ENCODE measurements at regions not wholly inside any gene's neighbourhood (a gene's known extent, or its start where the extent isn't known, plus 50 kb on each side); places are given as distances from the start of the nearest gene placed in this dataset.
"Not testable (repeated sequence)": the region's sequence is repeated elsewhere in the genome, so short reads cannot be mapped to it uniquely, and the experiment has no call there.

DNA sequence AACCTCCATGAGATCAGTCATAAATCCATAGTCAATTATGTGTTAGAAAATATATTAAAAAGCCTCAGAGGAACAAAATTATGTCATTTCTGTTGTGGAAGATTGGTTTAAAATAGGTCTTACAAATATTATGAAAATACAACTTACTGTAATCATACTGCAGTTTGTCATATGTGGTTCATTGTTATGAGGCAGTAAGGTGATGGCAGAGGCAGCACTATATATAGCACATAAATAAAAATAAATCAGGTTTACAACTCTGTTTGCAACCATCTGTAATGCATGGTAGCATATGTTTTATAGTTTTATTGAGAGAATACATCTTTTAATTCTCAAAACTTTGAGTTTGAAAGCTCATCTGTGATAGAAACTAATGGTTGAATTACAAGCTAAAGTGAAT is 651.4 kb downstream of the PCDH11X start:
- not testable (repeated sequence) for H3K36me3 ChIP-seq (ENCODE audit: insufficient read depth, low read length); H3K9ac ChIP-seq (ENCODE audit: low read depth, low read length); H3K9me3 ChIP-seq (ENCODE audit: control insufficient read depth, insufficient read depth, low read length); H3K4me1 ChIP-seq (ENCODE audit: insufficient read depth, low read length)

DNA sequence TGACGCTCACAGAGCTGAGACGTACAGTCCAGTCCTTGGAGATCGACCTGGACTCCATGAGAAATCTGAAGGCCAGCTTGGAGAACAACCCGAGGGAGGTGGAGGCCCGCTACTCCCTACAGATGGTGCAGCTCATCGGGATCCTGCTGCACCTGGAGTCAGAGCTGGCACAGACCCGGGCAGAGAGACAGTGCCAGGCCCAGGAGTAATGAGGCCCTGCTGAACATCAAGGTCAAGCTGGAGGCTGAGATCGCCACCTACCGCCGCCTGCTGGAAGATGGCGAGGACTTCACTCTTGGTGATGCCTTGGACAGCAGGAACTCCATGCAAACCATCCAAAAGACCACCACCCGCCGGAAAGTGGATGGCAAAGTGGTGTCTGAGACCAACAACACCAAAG is 681.4 kb downstream of the PCDH11X start:
- H3K4me1 ChIP-seq (ENCODE audit: insufficient read depth, low read length); H3K9me3 ChIP-seq (ENCODE audit: control insufficient read depth, insufficient read depth, low read length); H3K9ac ChIP-seq (ENCODE audit: low read depth, low read length); H3K36me3 ChIP-seq (ENCODE audit: insufficient read depth, low read length): not testable (repeated sequence)

DNA sequence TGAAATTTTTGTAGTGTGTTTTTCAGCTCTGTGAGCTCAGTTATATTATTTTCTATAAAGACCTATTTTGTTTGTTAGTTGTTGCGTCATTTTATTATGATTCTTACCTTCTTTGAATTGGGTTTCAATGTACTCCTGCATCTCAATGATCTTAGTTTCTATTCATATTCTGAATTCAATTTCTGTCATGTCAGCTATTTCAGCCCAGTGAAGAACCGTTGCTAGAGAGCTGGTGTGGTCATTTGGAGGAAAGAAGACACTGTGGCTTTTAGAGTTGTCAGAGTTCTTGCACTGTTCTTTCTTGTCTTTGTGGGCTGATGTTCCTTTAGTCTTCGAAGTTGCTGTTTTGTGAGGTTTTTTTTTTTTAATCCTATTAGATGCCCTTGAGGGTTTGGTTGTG is 701.0 kb downstream of the PCDH11X start:
- H3K4me1 ChIP-seq (ENCODE audit: insufficient read depth, low read length); H3K9ac ChIP-seq (ENCODE audit: low read depth, low read length); H3K36me3 ChIP-seq (ENCODE audit: insufficient read depth, low read length); H3K9me3 ChIP-seq (ENCODE audit: control insufficient read depth, insufficient read depth, low read length): not testable (repeated sequence)

DNA sequence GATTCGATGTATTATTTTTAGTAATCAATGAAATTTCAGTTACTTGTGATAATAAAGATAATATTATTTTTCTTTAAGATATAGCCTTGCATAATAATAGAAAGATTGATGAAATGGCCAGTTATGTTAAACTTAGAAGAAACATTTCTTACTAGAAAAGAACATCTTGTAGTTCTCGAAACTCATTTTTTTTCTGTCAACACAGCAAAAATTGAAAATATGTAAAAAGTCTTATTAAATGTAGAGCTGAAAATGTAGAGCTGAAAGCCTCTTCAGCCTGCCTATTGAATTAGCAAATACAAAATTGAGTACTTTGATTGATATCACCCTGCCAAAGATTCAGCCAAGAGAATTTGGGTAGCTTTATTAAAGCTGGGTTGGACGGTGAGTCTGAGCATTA is 706.3 kb downstream of the PCDH11X start:
- H3K4me1 ChIP-seq (ENCODE audit: insufficient read depth, low read length); H3K36me3 ChIP-seq (ENCODE audit: insufficient read depth, low read length); H3K9ac ChIP-seq (ENCODE audit: low read depth, low read length); H3K9me3 ChIP-seq (ENCODE audit: control insufficient read depth, insufficient read depth, low read length): not testable (repeated sequence)

DNA sequence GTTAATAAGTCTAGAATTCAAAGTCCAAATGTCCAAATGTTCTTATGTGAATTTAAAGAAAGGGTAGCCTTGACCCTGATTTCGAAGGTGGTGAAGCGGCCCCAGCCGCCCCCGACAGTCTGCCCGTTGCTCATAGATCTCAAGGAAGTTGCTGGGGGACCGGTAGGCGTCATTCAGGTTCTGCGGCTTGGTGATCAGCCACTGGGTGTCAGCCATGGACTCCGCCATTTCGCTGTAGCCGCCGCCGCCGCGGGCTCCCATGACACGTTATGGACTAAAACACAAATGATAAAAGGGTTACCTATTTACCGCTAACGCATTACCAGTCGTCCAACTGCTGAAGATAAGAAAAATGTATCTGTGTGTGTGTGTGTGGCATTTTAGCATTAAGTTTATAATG is 736.1 kb downstream of the PCDH11X start:
- H3K9me3 ChIP-seq (ENCODE audit: control insufficient read depth, insufficient read depth, low read length); H3K4me1 ChIP-seq (ENCODE audit: insufficient read depth, low read length); H3K9ac ChIP-seq (ENCODE audit: low read depth, low read length); H3K36me3 ChIP-seq (ENCODE audit: insufficient read depth, low read length): not testable (repeated sequence)

DNA sequence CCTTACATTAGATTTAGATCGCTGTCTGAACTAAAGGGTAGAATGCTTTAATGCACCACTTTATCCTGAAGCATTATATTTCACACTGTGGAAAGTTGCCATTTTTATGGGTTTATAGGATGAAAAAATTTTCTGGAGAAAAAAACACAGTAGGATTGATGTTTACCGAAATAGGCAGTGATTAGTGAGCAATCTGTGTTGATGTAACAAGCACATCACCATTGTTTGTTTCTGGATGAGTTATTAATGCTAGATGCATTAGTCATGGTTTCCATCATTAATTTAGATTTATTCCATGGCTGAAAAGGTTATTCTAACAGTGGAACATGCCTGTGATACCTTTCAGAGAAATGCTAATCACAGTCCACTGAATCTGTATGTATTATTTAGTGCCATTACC is 749.8 kb downstream of the PCDH11X start:
- H3K4me1 ChIP-seq (ENCODE audit: insufficient read depth, low read length); H3K9me3 ChIP-seq (ENCODE audit: control insufficient read depth, insufficient read depth, low read length); H3K36me3 ChIP-seq (ENCODE audit: insufficient read depth, low read length); H3K9ac ChIP-seq (ENCODE audit: low read depth, low read length): not testable (repeated sequence)

DNA sequence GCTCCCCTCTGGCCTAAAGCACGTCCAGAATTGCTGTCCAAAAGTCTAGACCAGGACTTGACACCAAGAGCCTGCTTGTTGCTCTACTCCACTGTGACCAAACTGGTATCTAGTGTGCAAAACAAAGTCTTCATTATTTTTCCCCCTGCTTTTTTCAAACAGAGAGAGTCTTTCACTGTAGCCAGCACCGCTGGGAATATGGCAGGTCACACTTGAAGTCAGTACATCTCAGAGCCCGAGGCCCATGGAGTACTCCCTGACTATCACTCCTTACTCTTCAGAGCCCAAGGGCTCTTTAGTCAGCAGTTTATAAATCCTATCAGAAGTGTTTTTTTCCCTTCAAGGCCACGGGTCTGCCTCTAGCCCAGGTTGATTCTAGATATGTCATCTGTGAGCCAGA is 761.3 kb downstream of the PCDH11X start:
- H3K36me3 ChIP-seq (ENCODE audit: insufficient read depth, low read length); H3K9me3 ChIP-seq (ENCODE audit: control insufficient read depth, insufficient read depth, low read length); H3K9ac ChIP-seq (ENCODE audit: low read depth, low read length); H3K4me1 ChIP-seq (ENCODE audit: insufficient read depth, low read length): not testable (repeated sequence)

DNA sequence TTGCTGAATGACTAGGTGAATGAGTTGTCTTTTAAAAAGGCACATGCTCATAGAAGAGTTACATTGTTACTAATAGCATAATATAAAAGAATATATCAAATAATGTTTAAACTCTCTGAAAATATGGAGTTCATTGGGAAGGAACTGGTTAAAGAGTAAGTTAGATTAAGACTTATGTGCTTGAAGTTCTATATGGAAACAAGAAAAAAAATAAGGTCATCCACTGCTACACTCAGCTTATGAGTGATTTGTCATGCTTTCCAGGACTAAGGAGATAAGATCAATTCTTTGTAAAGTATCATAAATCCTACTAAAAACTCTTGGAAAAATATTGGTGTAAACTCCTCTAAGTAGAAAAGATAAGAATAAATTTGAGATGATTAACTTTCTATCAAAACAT is 779.1 kb downstream of the PCDH11X start:
- H3K36me3 ChIP-seq (ENCODE audit: insufficient read depth, low read length); H3K9me3 ChIP-seq (ENCODE audit: control insufficient read depth, insufficient read depth, low read length); H3K4me1 ChIP-seq (ENCODE audit: insufficient read depth, low read length); H3K9ac ChIP-seq (ENCODE audit: low read depth, low read length): not testable (repeated sequence)

DNA sequence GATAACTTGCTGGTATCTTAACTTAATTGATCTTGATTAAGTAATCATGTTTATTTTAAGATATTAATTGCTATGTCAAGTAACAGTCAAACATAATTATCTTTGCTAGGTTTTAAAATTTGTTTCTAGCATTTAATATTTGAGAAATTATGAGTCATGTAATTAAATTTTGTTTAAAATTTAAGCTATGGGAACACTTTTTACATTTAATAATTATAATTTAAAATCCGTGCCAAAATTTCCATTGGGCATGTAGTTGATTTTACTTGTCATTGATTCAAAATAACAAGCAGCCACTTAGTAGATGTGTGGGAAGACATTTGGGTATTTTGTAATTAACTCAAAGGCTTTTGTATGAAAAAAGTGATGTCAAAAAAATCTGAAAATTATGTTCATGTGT is 779.6 kb downstream of the PCDH11X start:
- not testable (repeated sequence) for H3K36me3 ChIP-seq (ENCODE audit: insufficient read depth, low read length); H3K9me3 ChIP-seq (ENCODE audit: control insufficient read depth, insufficient read depth, low read length); H3K4me1 ChIP-seq (ENCODE audit: insufficient read depth, low read length); H3K9ac ChIP-seq (ENCODE audit: low read depth, low read length)

DNA sequence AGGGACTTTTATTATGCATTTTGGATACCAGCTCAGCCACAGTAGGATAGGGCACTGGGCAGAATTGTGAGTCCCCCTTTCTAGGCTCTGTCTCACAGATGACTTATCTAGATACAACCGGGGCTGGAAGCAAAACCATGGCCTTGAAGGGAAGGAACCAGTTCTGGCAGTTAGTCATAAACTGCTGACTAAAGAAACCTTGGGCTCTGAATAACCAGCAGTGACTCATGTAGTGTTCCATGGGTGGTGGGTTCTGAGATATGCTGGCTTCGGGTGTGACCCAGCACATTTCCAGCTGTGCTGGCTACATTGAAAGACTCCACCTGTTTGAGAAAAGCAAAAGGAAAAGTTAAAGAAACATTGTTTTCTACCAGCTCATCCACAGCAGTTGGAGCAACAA is 780.9 kb downstream of the PCDH11X start:
- H3K9ac ChIP-seq (ENCODE audit: low read depth, low read length); H3K9me3 ChIP-seq (ENCODE audit: control insufficient read depth, insufficient read depth, low read length); H3K4me1 ChIP-seq (ENCODE audit: insufficient read depth, low read length); H3K36me3 ChIP-seq (ENCODE audit: insufficient read depth, low read length): not testable (repeated sequence)

DNA sequence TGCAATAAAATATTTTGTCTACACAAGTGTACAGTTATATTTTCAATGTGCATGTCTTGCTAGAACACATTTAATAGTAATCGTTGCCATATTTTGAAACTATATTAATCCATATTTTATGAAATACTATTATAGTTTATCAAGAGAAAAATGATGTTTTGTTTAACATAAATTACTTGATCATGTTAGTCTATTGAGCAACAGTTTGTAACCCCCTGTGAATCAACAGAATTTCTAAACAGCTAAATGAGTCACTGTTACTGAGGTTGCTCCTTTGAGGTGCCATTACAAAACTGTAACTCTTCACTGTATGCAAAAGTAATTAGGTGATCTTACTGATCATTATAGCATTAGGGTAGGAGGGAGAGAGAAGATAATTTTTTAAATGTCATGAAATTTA is 791.0 kb downstream of the PCDH11X start:
- H3K9ac ChIP-seq (ENCODE audit: low read depth, low read length); H3K36me3 ChIP-seq (ENCODE audit: insufficient read depth, low read length): not testable (repeated sequence)

DNA sequence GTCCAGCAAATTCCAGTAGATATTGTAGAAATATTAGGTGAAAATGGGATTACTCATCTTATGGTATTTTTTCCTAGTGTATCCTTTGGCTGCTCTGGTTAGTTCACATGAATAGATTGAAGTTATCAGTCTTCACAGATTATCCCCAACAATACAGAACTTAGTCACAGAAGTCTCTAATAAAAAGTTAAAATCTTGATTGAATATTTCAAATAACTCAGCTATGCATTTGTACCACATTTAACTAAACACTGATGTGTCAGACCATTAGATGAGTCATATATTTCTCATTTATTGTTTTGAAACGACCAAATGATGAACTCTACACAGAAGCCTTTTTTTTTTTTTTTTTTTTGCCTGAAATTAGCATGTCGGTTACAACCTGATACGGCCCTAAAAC is 807.5 kb downstream of the PCDH11X start:
- H3K4me1 ChIP-seq (ENCODE audit: insufficient read depth, low read length); H3K9ac ChIP-seq (ENCODE audit: low read depth, low read length); H3K9me3 ChIP-seq (ENCODE audit: control insufficient read depth, insufficient read depth, low read length); H3K36me3 ChIP-seq (ENCODE audit: insufficient read depth, low read length): not testable (repeated sequence)

More for the DNA sequence above, 791.0 kb downstream of the PCDH11X start:
- not testable (repeated sequence) for H3K9me3 ChIP-seq (ENCODE audit: control insufficient read depth, insufficient read depth, low read length); H3K4me1 ChIP-seq (ENCODE audit: insufficient read depth, low read length)

DNA sequence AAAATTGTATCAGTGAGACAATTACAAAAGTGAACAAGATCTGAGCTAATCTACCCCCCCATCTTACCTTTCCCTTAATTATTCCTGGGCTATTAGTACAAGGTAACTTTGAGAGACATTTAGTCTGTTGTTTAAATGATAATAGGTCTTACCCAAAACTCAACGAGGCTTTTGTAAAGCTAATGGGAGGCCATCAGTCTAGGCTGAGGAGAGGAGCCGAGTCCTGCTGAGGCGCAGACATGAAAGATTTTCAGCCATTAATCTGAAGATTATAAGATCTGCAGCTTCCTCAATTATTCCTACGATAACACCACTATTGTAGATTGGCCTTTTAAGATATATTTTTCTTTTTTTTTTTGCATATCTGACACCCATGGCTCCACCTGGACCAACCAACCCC is 810.5 kb downstream of the PCDH11X start:
- H3K36me3 ChIP-seq (ENCODE audit: insufficient read depth, low read length); H3K9me3 ChIP-seq (ENCODE audit: control insufficient read depth, insufficient read depth, low read length); H3K4me1 ChIP-seq (ENCODE audit: insufficient read depth, low read length): not testable (repeated sequence)
- peak overlapping the region; percentile 24; the same call in 1 of the 2 replicates for H3K9ac ChIP-seq (ENCODE audit: low read depth, low read length)

DNA sequence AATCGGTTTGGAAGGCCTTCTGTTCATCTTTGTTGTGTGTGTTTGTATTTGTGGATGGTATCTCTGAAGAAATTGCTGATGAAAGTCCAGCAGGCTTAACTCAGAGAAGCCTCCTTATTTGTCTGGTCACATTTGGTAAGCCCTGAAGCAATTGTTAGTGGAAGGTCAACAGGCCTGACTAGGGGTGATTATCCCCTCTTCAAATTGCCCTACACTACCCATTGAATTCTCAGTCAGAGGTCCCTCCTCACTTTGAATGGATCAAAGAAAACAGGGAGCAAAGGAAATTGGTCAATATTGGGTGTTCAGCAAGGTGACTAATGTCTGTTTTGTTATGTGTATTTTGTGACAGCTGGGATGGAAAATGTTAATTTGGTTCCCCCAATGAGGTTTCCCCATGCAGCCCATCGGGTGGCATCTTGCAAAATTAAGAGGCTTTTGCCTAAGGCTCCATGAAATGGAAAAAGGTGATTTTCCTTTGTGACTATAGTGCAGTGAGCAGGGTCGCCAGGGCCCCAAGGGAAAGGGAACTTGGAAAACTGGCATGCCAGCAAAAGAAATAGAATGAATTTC is 811.6 kb downstream of the PCDH11X start:
- not testable (repeated sequence) for H3K9ac ChIP-seq (ENCODE audit: low read depth, low read length); H3K36me3 ChIP-seq (ENCODE audit: insufficient read depth, low read length); H3K4me1 ChIP-seq (ENCODE audit: insufficient read depth, low read length); H3K9me3 ChIP-seq (ENCODE audit: control insufficient read depth, insufficient read depth, low read length)

DNA sequence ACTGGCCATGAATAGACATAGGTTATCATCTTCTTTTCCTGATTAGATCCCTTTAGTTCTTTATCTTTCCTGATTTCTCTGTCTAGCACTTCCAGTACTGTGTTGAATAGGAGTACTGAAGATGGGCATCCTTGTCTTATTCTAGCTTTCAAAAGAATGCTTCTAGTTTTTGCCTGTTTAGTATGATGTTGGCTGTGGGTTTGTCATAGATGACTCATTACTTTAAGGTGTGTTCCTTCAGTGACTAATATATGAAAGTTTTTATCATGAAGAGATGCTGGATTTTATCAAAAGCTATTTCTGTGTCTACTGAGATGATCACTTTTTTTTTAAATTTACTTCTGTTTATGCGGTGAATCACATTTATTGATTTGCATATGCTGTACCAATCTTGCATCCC is 832.3 kb downstream of the PCDH11X start:
- H3K4me1 ChIP-seq (ENCODE audit: insufficient read depth, low read length); H3K36me3 ChIP-seq (ENCODE audit: insufficient read depth, low read length); H3K9me3 ChIP-seq (ENCODE audit: control insufficient read depth, insufficient read depth, low read length): not testable (repeated sequence)

DNA sequence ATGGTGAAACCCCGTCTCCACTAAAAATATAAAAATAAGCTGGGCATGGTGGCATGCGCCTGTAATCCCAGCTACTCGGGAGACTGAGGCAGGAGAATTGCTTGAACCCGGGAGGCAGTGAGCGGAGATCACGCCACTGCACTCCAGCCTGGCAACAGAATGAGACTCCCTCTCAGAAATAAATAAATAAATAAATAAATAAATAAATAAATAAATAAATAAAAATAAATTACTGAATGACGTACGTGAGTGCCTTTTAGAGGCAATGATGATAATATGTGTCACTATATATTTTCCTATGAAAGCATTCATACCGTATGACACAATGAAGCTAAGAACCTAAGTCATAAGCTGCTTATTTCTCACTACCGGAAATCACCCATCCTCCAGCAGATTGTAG is 847.5 kb downstream of the PCDH11X start:
- not testable (repeated sequence) for H3K9me3 ChIP-seq (ENCODE audit: control insufficient read depth, insufficient read depth, low read length); H3K9ac ChIP-seq (ENCODE audit: low read depth, low read length); H3K4me1 ChIP-seq (ENCODE audit: insufficient read depth, low read length); H3K36me3 ChIP-seq (ENCODE audit: insufficient read depth, low read length)

More for the DNA sequence above, 832.3 kb downstream of the PCDH11X start:
- H3K9ac ChIP-seq (ENCODE audit: low read depth, low read length), result not testable (repeated sequence)
